ENCODE measurements at regions not wholly inside any gene's neighbourhood (a gene's known extent, or its start where the extent isn't known, plus 50 kb on each side); places are given as distances from the start of the nearest gene placed in this dataset.

DNA sequence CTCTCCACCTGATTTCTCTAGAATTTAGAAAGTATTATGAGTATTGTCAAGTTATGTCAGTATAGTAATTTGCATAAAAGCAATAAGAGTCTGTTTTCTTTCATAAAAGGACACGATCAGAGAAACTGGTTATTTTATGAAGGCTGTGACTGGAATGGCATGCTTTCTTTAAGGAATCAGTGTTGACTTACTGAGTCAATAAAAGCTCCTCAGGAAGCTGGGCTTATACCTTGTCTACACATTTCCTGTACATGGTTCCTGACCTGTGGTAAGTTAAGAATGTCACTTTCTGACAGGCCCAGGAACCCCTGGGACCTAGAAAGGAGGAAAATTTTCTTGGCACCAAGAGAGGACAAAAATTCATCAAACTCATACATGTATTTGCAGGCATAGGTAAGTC, 1224.0 kb upstream of the ADGRB3 start:
- H3K36me3 ChIP-seq (ENCODE audit: control insufficient read depth in 2 of 3, insufficient read depth in 3 of 3, low read length in 3 of 3) = no peaks in the 10 kb centered on the region
- H3K9ac ChIP-seq (ENCODE audit: low read length in 3 of 3) = no peak overlapping the region
- DNase-seq (no peak), FAIRE-seq (no peak)
- TF ChIP-seq, protein P1, sequence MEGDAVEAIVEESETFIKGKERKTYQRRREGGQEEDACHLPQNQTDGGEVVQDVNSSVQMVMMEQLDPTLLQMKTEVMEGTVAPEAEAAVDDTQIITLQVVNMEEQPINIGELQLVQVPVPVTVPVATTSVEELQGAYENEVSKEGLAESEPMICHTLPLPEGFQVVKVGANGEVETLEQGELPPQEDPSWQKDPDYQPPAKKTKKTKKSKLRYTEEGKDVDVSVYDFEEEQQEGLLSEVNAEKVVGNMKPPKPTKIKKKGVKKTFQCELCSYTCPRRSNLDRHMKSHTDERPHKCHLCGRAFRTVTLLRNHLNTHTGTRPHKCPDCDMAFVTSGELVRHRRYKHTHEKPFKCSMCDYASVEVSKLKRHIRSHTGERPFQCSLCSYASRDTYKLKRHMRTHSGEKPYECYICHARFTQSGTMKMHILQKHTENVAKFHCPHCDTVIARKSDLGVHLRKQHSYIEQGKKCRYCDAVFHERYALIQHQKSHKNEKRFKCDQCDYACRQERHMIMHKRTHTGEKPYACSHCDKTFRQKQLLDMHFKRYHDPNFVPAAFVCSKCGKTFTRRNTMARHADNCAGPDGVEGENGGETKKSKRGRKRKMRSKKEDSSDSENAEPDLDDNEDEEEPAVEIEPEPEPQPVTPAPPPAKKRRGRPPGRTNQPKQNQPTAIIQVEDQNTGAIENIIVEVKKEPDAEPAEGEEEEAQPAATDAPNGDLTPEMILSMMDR (IDR thresholded peaks at IDR 0.05; ENCODE audit: borderline replicate concordance, extremely low read depth, insufficient read depth) = no peak
- H3K27ac ChIP-seq (ENCODE audit: low read depth in 2 of 2, low read length in 2 of 2) = no peak overlapping the region
- H3K27me3 ChIP-seq (ENCODE audit: control insufficient read depth, insufficient read depth, low read length) = no peaks in the 10 kb centered on the region
- H3K9me3 ChIP-seq (ENCODE audit: control insufficient read depth in 2 of 3, insufficient read depth in 1 of 3, low read length in 3 of 3) = no peaks in the 10 kb centered on the region
- intact Hi-C loops (cut with DNase I) = no loop called here
- H3K4me1 ChIP-seq (ENCODE audit: control insufficient read depth in 2 of 3, insufficient read depth in 2 of 3, low read depth in 1 of 3, low read length in 3 of 3) = no peaks in the 10 kb centered on the region
- H3K4me3 ChIP-seq (ENCODE audit: low read length in 3 of 3) = no peak overlapping the region

DNA sequence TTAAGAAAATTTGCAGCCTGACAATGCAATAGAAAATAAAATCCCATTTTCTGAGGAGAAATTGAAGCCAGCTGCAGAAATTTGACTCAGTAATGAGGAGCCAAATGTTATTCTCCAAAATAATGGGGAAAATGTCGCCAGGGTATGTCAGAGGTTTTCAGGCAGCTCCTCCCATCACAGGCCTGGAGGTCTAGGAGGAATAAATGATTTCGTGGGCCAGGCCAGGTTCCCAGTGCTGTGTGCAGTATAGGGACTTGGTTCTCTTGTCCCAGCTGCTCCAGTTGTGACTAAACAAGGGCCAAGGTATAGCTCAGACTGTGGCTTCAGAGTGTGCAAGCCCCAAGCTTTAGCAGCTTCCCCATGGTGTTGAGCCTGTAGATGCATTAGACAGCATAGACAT, 1240.8 kb upstream of the ADGRB3 start:
- FAIRE-seq = no peak
- DNase-seq = no peak
- Histone ChIP-seq H3K36me3 (ENCODE audit: control insufficient read depth in 2 of 3, insufficient read depth in 3 of 3, low read length in 3 of 3) (no peaks in the 10 kb centered on the region), H3K4me1 (ENCODE audit: control insufficient read depth in 2 of 3, insufficient read depth in 2 of 3, low read depth in 1 of 3, low read length in 3 of 3) (no peaks in the 10 kb centered on the region), H3K27ac (ENCODE audit: low read depth in 2 of 2, low read length in 2 of 2) (no peak overlapping the region), H3K9ac (ENCODE audit: low read length in 3 of 3) (no peak overlapping the region), H3K27me3 (ENCODE audit: control insufficient read depth, insufficient read depth, low read length) (no peaks in the 10 kb centered on the region), H3K9me3 (ENCODE audit: control insufficient read depth in 2 of 3, insufficient read depth in 1 of 3, low read length in 3 of 3) (no peaks in the 10 kb centered on the region), H3K4me3 (ENCODE audit: low read length in 3 of 3) (no peak overlapping the region)
- intact Hi-C loops (cut with DNase I) = no loop called here
- TF ChIP-seq, protein P1 (IDR thresholded peaks at IDR 0.05; ENCODE audit: borderline replicate concordance, extremely low read depth, insufficient read depth) = no peak

DNA sequence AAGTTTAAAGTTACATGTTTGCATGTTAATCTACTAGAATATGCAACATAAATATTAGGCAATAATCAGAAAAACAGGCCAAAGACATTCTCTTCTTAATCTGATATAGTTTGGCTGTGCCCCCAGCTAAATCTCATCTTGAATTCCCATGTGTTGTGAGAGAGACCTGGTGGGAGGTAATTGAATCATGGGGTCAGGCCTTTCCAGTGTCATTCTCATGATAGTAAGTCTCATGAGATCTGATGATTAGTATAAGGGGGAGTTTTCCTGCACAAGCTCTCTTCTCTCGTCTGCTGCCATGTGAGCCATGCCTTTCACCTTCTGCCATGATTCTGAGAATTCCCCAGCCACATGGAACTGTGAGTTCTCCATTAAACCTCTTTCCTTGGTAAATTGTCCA, 1241.7 kb upstream of the ADGRB3 start:
- TF ChIP-seq, protein P1 (IDR thresholded peaks at IDR 0.05; ENCODE audit: borderline replicate concordance, extremely low read depth, insufficient read depth) = no peak
- FAIRE-seq = no peak
- intact Hi-C loops (cut with DNase I) = no loop called here

DNA sequence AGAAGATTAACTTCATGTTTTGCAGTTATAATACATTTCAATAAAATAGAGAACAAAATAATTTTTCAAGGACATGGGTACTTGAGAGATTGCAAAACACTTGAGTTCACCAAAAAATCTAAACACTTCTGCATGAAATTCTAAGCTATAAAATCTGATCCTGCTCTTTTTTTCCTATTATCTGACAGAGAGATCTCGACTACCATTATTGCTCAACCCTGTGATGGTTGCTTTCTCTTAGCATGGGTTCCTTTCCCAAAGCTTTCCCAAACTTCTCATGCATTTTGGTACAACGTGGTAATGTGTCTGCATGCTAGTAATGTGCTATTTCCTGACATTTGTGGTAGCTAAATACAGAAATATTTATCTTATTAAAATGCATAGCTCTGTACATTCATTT, 1243.1 kb upstream of the ADGRB3 start:
- TF ChIP-seq, protein P1 (IDR thresholded peaks at IDR 0.05; ENCODE audit: borderline replicate concordance, extremely low read depth, insufficient read depth) = no peak
- no peaks in the 10 kb centered on the region for H3K27me3 ChIP-seq (ENCODE audit: control insufficient read depth, insufficient read depth, low read length)
- H3K4me3 ChIP-seq (ENCODE audit: low read length in 3 of 3) = no peak overlapping the region
- no peak for FAIRE-seq
- no peaks in the 10 kb centered on the region for H3K4me1 ChIP-seq (ENCODE audit: control insufficient read depth in 2 of 3, insufficient read depth in 2 of 3, low read depth in 1 of 3, low read length in 3 of 3)
- intact Hi-C loops (cut with DNase I) = no loop called here
- no peak overlapping the region for H3K27ac ChIP-seq (ENCODE audit: low read depth in 2 of 2, low read length in 2 of 2)
- H3K9ac ChIP-seq (ENCODE audit: low read length in 3 of 3) = no peak overlapping the region
- H3K9me3 ChIP-seq (ENCODE audit: control insufficient read depth in 2 of 3, insufficient read depth in 1 of 3, low read length in 3 of 3) = no peaks in the 10 kb centered on the region
- DNase-seq = no peak
- H3K36me3 ChIP-seq (ENCODE audit: control insufficient read depth in 2 of 3, insufficient read depth in 3 of 3, low read length in 3 of 3) = no peaks in the 10 kb centered on the region

More for the DNA sequence above, 1241.7 kb upstream of the ADGRB3 start:
- Histone ChIP-seq H3K36me3 (ENCODE audit: control insufficient read depth in 2 of 3, insufficient read depth in 3 of 3, low read length in 3 of 3) (no peaks in the 10 kb centered on the region), H3K4me1 (ENCODE audit: control insufficient read depth in 2 of 3, insufficient read depth in 2 of 3, low read depth in 1 of 3, low read length in 3 of 3) (no peaks in the 10 kb centered on the region), H3K9me3 (ENCODE audit: control insufficient read depth in 2 of 3, insufficient read depth in 1 of 3, low read length in 3 of 3) (no peaks in the 10 kb centered on the region), H3K27ac (ENCODE audit: low read depth in 2 of 2, low read length in 2 of 2) (no peak overlapping the region), H3K27me3 (ENCODE audit: control insufficient read depth, insufficient read depth, low read length) (no peaks in the 10 kb centered on the region), H3K9ac (ENCODE audit: low read length in 3 of 3) (no peak overlapping the region), H3K4me3 (ENCODE audit: low read length in 3 of 3) (no peak overlapping the region)
- DNase-seq = no peak
